HCT116 (cell line): ENCODE measurements at regions not wholly inside any gene's neighbourhood (a gene's known extent, or its start where the extent isn't known, plus 50 kb on each side); places are given as distances from the start of the nearest gene placed in this dataset.

Source experiments
- ATAC-seq: fragments of 200-7000 bp; cut with Tn5 transposase; 2 replicates; pipeline ENCODE4 v1.9.1; 2020; ENCODE audit warnings: mild to moderate bottlenecking, moderate library complexity
- BruUV-seq: library from RNA; stranded (reverse); fragments of 400-500 nt; replicated peaks from 2 replicates; lab custom pipeline; 2021; lab: Mats Ljungman, UMichigan
- CTCF ChIA-PET: fragments of 300-600 bp; sonication (Branson Sonifier 250); formaldehyde crosslinking; loops from one replicate; lab custom pipeline; 2021; ENCODE audit warnings: antibody characterized with exemption; lab: Charles Lee
- POLR2A ChIA-PET: fragments of 300-600, 350-600 bp; sonication (Branson Sonifier 250); formaldehyde crosslinking; loops from one replicate; lab custom pipeline; 2021; ENCODE audit warnings: antibody characterized with exemption; lab: Charles Lee
- RAD21 ChIA-PET, 2 experiments: fragments of 300-600 bp; sonication (Branson Sonifier 250); formaldehyde crosslinking; loops; one replicate each; lab custom pipeline; 2023; ENCODE audit warnings: low total read pairs in 2 of 2; ENCODE audit not compliant: uncharacterized antibody in 2 of 2, unreplicated experiment in 2 of 2, low non-redundant PET in 1 of 2; lab: Charles Lee
- DNase-seq: peaks from one replicate; pipeline ENCODE4 v3.0.0-alpha.2; 2010; ENCODE audit warnings: low read depth, low spot score
- H2AFZ ChIP-seq: fragments of 200-600 bp; shearing (Covaris generic), sonication (generic); 2 replicates; pipeline ENCODE4 v1.6.1; 2017; ENCODE audit warnings: low read depth, mixed run types, mixed read lengths, antibody characterized with exemption, low read length; ENCODE audit not compliant: poor library complexity, severe bottlenecking
- H3K27ac ChIP-seq: 2 replicates; pipeline ENCODE4 v1.5.1; 2012; ENCODE audit warnings: low read depth, low read length
- H3K27me3 ChIP-seq: fragments of 200-600 bp; sonication (generic); 2 replicates; pipeline ENCODE4 v1.6.1; 2016; ENCODE audit warnings: mixed run types, low read length, mixed read lengths; ENCODE audit not compliant: insufficient read depth
- H3K36me3 ChIP-seq, 2 experiments: fragments of 200-500 bp in 1 of 2; fragments of 200-600 bp in 1 of 2; sonication (Bioruptor generic) in 1 of 2; sonication (generic) in 1 of 2; 2 replicates each; pipeline versions ENCODE4 v1.5.1 to v1.6.1; 2014 to 2016; ENCODE audit warnings: low read length in 2 of 2, inconsistent platforms in 1 of 2, mixed read lengths in 1 of 2, mixed run types in 1 of 2; ENCODE audit not compliant: insufficient read depth in 2 of 2, control insufficient read depth in 1 of 2
- H3K4me1 ChIP-seq, 2 experiments: fragments of 200-600 bp in 1 of 2; sonication (generic) in 1 of 2; 2 replicates each; pipeline versions ENCODE4 v1.5.1 to v1.6.1; 2012 to 2017; ENCODE audit warnings: low read length in 2 of 2, inconsistent platforms in 1 of 2, mild to moderate bottlenecking in 1 of 2, mixed read lengths in 1 of 2, mixed run types in 1 of 2, moderate library complexity in 1 of 2; ENCODE audit not compliant: insufficient read depth in 2 of 2, control insufficient read depth in 1 of 2
- H3K4me2 ChIP-seq: fragments of 200-600 bp; sonication (generic); 2 replicates; pipeline ENCODE4 v1.6.1; 2017; ENCODE audit warnings: mixed run types, low read length, mixed read lengths
- H3K4me3 ChIP-seq, 2 experiments: fragments of 200-600 bp in 1 of 2; sonication (generic) in 1 of 2; replicated peaks in 1 of 2; 2 replicates each; pipeline ENCODE4 v1.5.1; 2011 to 2016; ENCODE audit warnings: low read length in 2 of 2, control low read depth in 1 of 2, low read depth in 1 of 2, mild to moderate bottlenecking in 1 of 2, mixed read lengths in 1 of 2, mixed run types in 1 of 2
- H3K79me2 ChIP-seq: fragments of 200-600 bp; sonication (generic); 2 replicates; pipeline ENCODE4 v1.6.1; 2017; ENCODE audit warnings: mild to moderate bottlenecking, mixed run types, low read length, moderate library complexity, mixed read lengths; ENCODE audit not compliant: insufficient read depth
- H3K9ac ChIP-seq: fragments of 200-600 bp; sonication (generic); 2 replicates; pipeline ENCODE4 v1.6.1; 2016; ENCODE audit warnings: low read length, mixed read lengths
- H3K9me2 ChIP-seq: fragments of 200-600 bp; sonication (generic), shearing (Covaris generic); 2 replicates; pipeline ENCODE4 v1.6.1; 2017; ENCODE audit warnings: mixed run types, mild to moderate bottlenecking, moderate library complexity; ENCODE audit not compliant: insufficient read depth
- H3K9me3 ChIP-seq, 2 experiments: fragments of 200-500 bp in 1 of 2; fragments of 200-600 bp in 1 of 2; sonication (Bioruptor generic) in 1 of 2; sonication (generic) in 1 of 2; 2 replicates each; pipeline ENCODE4 v1.6.1; 2014 to 2017; ENCODE audit warnings: low read length in 2 of 2, mixed read lengths in 2 of 2, inconsistent platforms in 1 of 2, low read depth in 1 of 2, mild to moderate bottlenecking in 1 of 2, mixed run types in 1 of 2, moderate library complexity in 1 of 2; ENCODE audit not compliant: control insufficient read depth in 1 of 2, insufficient read depth in 1 of 2
- H4K20me1 ChIP-seq: fragments of 200-600 bp; sonication (generic), shearing (Covaris generic); 2 replicates; pipeline ENCODE4 v1.6.1; 2017; ENCODE audit warnings: mixed run types, mild to moderate bottlenecking, moderate library complexity; ENCODE audit not compliant: insufficient read depth
- ATF3 ChIP-seq: IDR thresholded peaks from 2 replicates; pipeline ENCODE4 v1.6.1; 2012
- CBX3 ChIP-seq: IDR thresholded peaks from 2 replicates; pipeline ENCODE4 v1.6.1; 2012; ENCODE audit warnings: low read depth
- CEBPB ChIP-seq: IDR thresholded peaks from 2 replicates; pipeline ENCODE4 v1.6.1; 2012; ENCODE audit warnings: low read depth
- EZH2 ChIP-seq: fragments of 200-600 bp; sonication (generic); IDR thresholded peaks from 2 replicates; pipeline ENCODE4 v1.6.1; 2017; ENCODE audit warnings: antibody characterized with exemption, mixed run types
- MAX ChIP-seq: IDR thresholded peaks from 2 replicates; pipeline ENCODE4 v1.6.1; 2012
- POLR2A ChIP-seq: IDR thresholded peaks from 2 replicates; pipeline ENCODE4 v1.7.0; 2011; ENCODE audit warnings: borderline replicate concordance; ENCODE audit not compliant: insufficient read depth, insufficient read length; ENCODE audit errors: extremely low read depth
- POLR2AphosphoS5 ChIP-seq: IDR thresholded peaks from 2 replicates; pipeline ENCODE4 v1.6.1; 2011; ENCODE audit warnings: mild to moderate bottlenecking, low read depth, low read length, moderate library complexity
- RAD21 ChIP-seq: IDR thresholded peaks from 2 replicates; pipeline ENCODE4 v1.6.1; 2012; ENCODE audit warnings: low read depth, mild to moderate bottlenecking
- SIN3A ChIP-seq: IDR thresholded peaks from 2 replicates; pipeline ENCODE4 v1.6.1; 2012; ENCODE audit warnings: low read depth
- SP1 ChIP-seq: IDR thresholded peaks from 2 replicates; pipeline ENCODE4 v1.6.1; 2012; ENCODE audit warnings: low read depth
- SRF ChIP-seq: IDR thresholded peaks from 2 replicates; pipeline ENCODE4 v1.6.1; 2012; ENCODE audit warnings: low read depth
- TCF7L2 ChIP-seq: IDR thresholded peaks from 2 replicates; pipeline ENCODE4 v1.7.0; 2011; ENCODE audit warnings: borderline replicate concordance, inconsistent platforms; ENCODE audit not compliant: insufficient read depth, insufficient read length; ENCODE audit errors: extremely low read depth
- ZFX ChIP-seq: fragments of 450-650 bp; IDR thresholded peaks from 2 replicates; pipeline ENCODE4 v1.6.1; 2017
- intact Hi-C: fragments of 100-400 bp; cut with micrococcal nuclease; formaldehyde crosslinking; loops from 2 replicates; pipeline ENCODE4 v1.10.0; 2022
- TF ChIP-seq, protein P1 (sequence below): IDR thresholded peaks from 2 replicates; pipeline ENCODE4 v1.6.1; 2011; ENCODE audit warnings: mild to moderate bottlenecking, low read length, moderate library complexity; ENCODE audit not compliant: insufficient replicate concordance; ENCODE audit errors: extremely low read depth
- TF ChIP-seq, protein P2 (sequence below): IDR thresholded peaks from 2 replicates; pipeline ENCODE4 v1.6.1; 2012; ENCODE audit warnings: low read depth

DNA sequence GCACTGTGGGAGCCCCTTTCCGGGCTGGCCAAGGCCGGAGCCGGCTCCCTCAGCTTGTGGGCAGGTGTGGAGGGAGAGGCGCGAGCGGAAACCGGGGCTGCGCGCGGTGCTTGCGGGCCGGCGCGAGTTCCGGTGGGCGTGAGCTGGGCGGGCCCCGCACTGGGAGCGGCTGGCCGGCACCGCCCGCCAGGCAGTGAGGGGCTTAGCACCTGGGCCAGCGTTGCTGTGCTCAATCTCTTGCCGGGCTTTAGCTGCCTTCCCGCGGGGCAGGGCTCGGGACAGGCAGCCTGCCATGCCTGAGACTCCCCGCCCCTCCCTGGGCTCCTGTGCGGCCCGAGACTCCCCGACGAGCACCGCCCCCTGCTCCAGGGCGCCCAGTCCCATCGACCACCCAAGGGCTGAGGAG is 405.2 kb upstream of the PRR20A start:
- H3K79me2 ChIP-seq: no peaks in the 10 kb centered on the region
- intact Hi-C loops: no loop called here
- no peak for DNase-seq
- TF ChIP-seq CBX3: no peak
- TF ChIP-seq POLR2AphosphoS5: no peak
- TF ChIP-seq TCF7L2: no peak
- TF ChIP-seq SRF: no peak
- TF ChIP-seq, protein P1, sequence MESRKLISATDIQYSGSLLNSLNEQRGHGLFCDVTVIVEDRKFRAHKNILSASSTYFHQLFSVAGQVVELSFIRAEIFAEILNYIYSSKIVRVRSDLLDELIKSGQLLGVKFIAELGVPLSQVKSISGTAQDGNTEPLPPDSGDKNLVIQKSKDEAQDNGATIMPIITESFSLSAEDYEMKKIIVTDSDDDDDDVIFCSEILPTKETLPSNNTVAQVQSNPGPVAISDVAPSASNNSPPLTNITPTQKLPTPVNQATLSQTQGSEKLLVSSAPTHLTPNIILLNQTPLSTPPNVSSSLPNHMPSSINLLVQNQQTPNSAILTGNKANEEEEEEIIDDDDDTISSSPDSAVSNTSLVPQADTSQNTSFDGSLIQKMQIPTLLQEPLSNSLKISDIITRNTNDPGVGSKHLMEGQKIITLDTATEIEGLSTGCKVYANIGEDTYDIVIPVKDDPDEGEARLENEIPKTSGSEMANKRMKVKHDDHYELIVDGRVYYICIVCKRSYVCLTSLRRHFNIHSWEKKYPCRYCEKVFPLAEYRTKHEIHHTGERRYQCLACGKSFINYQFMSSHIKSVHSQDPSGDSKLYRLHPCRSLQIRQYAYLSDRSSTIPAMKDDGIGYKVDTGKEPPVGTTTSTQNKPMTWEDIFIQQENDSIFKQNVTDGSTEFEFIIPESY: no peak
- no peak for TF ChIP-seq EZH2
- no peak for TF ChIP-seq SP1
- TF ChIP-seq ZFX: no peak
- TF ChIP-seq, protein P2, sequence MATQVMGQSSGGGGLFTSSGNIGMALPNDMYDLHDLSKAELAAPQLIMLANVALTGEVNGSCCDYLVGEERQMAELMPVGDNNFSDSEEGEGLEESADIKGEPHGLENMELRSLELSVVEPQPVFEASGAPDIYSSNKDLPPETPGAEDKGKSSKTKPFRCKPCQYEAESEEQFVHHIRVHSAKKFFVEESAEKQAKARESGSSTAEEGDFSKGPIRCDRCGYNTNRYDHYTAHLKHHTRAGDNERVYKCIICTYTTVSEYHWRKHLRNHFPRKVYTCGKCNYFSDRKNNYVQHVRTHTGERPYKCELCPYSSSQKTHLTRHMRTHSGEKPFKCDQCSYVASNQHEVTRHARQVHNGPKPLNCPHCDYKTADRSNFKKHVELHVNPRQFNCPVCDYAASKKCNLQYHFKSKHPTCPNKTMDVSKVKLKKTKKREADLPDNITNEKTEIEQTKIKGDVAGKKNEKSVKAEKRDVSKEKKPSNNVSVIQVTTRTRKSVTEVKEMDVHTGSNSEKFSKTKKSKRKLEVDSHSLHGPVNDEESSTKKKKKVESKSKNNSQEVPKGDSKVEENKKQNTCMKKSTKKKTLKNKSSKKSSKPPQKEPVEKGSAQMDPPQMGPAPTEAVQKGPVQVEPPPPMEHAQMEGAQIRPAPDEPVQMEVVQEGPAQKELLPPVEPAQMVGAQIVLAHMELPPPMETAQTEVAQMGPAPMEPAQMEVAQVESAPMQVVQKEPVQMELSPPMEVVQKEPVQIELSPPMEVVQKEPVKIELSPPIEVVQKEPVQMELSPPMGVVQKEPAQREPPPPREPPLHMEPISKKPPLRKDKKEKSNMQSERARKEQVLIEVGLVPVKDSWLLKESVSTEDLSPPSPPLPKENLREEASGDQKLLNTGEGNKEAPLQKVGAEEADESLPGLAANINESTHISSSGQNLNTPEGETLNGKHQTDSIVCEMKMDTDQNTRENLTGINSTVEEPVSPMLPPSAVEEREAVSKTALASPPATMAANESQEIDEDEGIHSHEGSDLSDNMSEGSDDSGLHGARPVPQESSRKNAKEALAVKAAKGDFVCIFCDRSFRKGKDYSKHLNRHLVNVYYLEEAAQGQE: no peak
- no peak for TF ChIP-seq RAD21
- TF ChIP-seq POLR2A: no peak
- TF ChIP-seq SIN3A: no peak
- TF ChIP-seq MAX: no peak
- no peak for TF ChIP-seq CEBPB
- TF ChIP-seq ATF3: no peak
- no TSS peak for BruUV-seq
- H3K27ac ChIP-seq: no peak overlapping the region
- no peak for ATAC-seq
- H3K36me3 ChIP-seq: no peaks in the 10 kb centered on the region
- H3K4me3 ChIP-seq: no peak overlapping the region
- H3K9ac ChIP-seq: no peak overlapping the region
- peaks cover 0 to 21% of the 10 kb centered on the region in 2 experiments; a peak in 2 of 4 replicates for H3K9me3 ChIP-seq
- H3K4me1 ChIP-seq: no peaks in the 10 kb centered on the region
- H3K9me2 ChIP-seq: no peaks in the 10 kb centered on the region
- CTCF ChIA-PET: no interaction called here
- RAD21 ChIA-PET: no interaction called here
- H2AFZ ChIP-seq: no peak overlapping the region
- POLR2A ChIA-PET: no interaction called here
- H3K27me3 ChIP-seq: no peaks in the 10 kb centered on the region
- H3K4me2 ChIP-seq: no peak overlapping the region
- no peaks in the 10 kb centered on the region for H4K20me1 ChIP-seq
